ENCODE measurements at regions not wholly inside any gene's neighbourhood (a gene's known extent, or its start where the extent isn't known, plus 50 kb on each side); places are given as distances from the start of the nearest gene placed in this dataset.

DNA sequence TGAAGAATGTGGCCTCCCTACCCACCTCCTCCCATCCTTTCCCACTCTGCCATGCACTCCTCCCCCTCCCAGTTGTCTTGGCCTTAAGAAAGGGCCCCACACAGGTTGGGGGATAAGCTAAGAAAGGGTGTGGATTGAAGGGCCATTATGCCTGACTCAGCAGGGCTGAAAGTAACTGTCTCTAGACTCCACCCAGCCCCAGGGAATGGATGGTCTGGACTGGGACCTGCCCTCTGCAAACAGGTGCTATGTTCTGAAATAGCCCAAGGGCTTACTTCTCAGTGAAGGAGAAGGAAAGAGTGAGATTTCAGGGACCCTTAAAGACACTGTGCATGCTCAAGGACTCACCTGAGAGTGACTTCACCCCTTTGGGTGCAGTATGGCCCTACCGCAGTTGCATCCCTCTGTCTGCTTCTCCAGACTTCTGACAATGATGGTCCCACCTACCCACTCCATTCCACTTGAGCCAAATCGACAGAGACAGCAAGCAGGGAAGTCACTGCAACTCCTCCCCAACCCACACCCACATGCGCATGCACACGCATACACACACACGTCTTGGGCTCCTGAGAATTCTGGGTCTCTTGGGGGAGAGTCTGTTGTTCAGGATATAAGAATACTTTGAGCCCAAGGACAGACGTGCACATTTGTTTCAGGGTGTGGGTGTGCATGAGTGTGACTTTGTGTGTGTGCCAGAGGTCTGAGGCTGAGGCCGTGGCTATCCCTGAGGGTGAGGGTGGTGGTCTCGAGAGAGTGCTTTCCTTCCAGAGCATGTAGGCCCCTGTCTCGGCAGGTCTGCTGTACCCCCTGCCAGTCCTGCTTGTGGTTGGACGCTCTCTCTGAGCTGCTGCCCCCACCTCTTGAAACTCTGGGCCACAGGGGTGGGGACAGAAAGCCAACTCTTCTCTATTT, 231.9 kb downstream of the PTPRU start:
- dilution Hi-C loops (cut with MboI; ENCODE audit: extremely low pct_ligation_motif_present, low sequenced_read_pairs): no loop called here
- H4K20me1 ChIP-seq (ENCODE audit: control insufficient read depth, extremely low read depth, insufficient read depth, low read length): no peaks in the 10 kb centered on the region
- peaks cover 6% of the 10 kb centered on the region for H3K27me3 ChIP-seq (ENCODE audit: control insufficient read depth, extremely low read depth, insufficient read depth, low read length)
- FAIRE-seq: no peak
- no peaks in the 10 kb centered on the region for H3K79me2 ChIP-seq (ENCODE audit: control insufficient read depth, insufficient read depth, low read length)
- no peaks in the 10 kb centered on the region for H3K9me3 ChIP-seq (ENCODE audit: control insufficient read depth, low read depth, low read length)
- no peaks in the 10 kb centered on the region for H3K9me1 ChIP-seq (ENCODE audit: control insufficient read depth, extremely low read depth, insufficient read depth, low read length)
- H3K36me3 ChIP-seq (ENCODE audit: control insufficient read depth in 2 of 2, extremely low read depth in 1 of 2, insufficient read depth in 2 of 2, low read length in 2 of 2): no peaks in the 10 kb centered on the region
- no peak overlapping the region for H2AFZ ChIP-seq (ENCODE audit: control insufficient read depth, low read length)
- no peak overlapping the region for H3K27ac ChIP-seq (ENCODE audit: control insufficient read depth, insufficient read depth, low read length)
- H3K4me3 ChIP-seq (ENCODE audit: control insufficient read depth in 2 of 3, extremely low read depth in 1 of 3, insufficient read depth in 2 of 3, low read depth in 1 of 3, low read length in 3 of 3): no peak overlapping the region
- DNase-seq (ENCODE audit: low read depth, low spot score): no peak
- no peak overlapping the region for H3K4me2 ChIP-seq (ENCODE audit: control insufficient read depth, extremely low read depth, insufficient read depth, low read depth, low read length)
- no peak for TF ChIP-seq EZH2 (IDR thresholded peaks at IDR 0.05; ENCODE audit: low read length)
- TF ChIP-seq, protein P1, sequence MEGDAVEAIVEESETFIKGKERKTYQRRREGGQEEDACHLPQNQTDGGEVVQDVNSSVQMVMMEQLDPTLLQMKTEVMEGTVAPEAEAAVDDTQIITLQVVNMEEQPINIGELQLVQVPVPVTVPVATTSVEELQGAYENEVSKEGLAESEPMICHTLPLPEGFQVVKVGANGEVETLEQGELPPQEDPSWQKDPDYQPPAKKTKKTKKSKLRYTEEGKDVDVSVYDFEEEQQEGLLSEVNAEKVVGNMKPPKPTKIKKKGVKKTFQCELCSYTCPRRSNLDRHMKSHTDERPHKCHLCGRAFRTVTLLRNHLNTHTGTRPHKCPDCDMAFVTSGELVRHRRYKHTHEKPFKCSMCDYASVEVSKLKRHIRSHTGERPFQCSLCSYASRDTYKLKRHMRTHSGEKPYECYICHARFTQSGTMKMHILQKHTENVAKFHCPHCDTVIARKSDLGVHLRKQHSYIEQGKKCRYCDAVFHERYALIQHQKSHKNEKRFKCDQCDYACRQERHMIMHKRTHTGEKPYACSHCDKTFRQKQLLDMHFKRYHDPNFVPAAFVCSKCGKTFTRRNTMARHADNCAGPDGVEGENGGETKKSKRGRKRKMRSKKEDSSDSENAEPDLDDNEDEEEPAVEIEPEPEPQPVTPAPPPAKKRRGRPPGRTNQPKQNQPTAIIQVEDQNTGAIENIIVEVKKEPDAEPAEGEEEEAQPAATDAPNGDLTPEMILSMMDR (optimal IDR thresholded peaks at IDR 0.05 in 1 of 3, IDR thresholded peaks at IDR 0.05 in 1 of 3, conservative IDR thresholded peaks at IDR 0.05 in 1 of 3; ENCODE audit: extremely low read depth in 1 of 3, insufficient read depth in 2 of 3, low read length in 3 of 3): no peak
- no peak overlapping the region for H3K9ac ChIP-seq (ENCODE audit: control insufficient read depth, extremely low read depth, insufficient read depth, low read length)
- H3K4me1 ChIP-seq (ENCODE audit: control insufficient read depth, extremely low read depth, insufficient read depth, low read length): no peaks in the 10 kb centered on the region

DNA sequence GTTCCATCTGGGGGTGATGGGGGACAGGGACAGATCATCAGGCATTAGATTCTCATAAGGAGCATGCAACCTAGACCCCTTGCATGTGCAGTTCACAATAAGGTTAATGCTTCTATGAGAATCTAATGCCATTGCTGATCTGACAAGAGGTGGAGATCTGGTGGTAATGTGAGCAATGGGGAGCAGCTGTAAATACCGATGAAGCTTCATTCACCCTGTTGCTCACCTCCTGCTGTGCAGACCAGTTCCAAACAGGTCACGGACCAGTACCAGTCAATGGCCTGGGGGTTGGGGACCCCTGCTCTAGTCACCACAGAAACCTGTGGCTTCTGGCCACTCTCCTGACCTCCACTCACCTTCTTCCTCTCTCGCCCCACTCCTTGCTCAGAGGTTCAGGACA, 229.9 kb downstream of the PTPRU start:
- DNase-seq (ENCODE audit: low read depth, low spot score) (no peak), FAIRE-seq (no peak)
- no peak overlapping the region for H3K4me2 ChIP-seq (ENCODE audit: control insufficient read depth, extremely low read depth, insufficient read depth, low read depth, low read length)
- no peaks in the 10 kb centered on the region for H3K9me3 ChIP-seq (ENCODE audit: control insufficient read depth, low read depth, low read length)
- H3K9ac ChIP-seq (ENCODE audit: control insufficient read depth, extremely low read depth, insufficient read depth, low read length): no peak overlapping the region
- H3K4me3 ChIP-seq (ENCODE audit: control insufficient read depth in 2 of 3, extremely low read depth in 1 of 3, insufficient read depth in 2 of 3, low read depth in 1 of 3, low read length in 3 of 3): no peak overlapping the region
- H2AFZ ChIP-seq (ENCODE audit: control insufficient read depth, low read length): no peak overlapping the region
- H3K79me2 ChIP-seq (ENCODE audit: control insufficient read depth, insufficient read depth, low read length): no peaks in the 10 kb centered on the region
- no peaks in the 10 kb centered on the region for H3K4me1 ChIP-seq (ENCODE audit: control insufficient read depth, extremely low read depth, insufficient read depth, low read length)
- dilution Hi-C loops (cut with MboI; ENCODE audit: extremely low pct_ligation_motif_present, low sequenced_read_pairs): no loop called here
- no peaks in the 10 kb centered on the region for H3K36me3 ChIP-seq (ENCODE audit: control insufficient read depth in 2 of 2, extremely low read depth in 1 of 2, insufficient read depth in 2 of 2, low read length in 2 of 2)
- no peak overlapping the region for H3K27ac ChIP-seq (ENCODE audit: control insufficient read depth, insufficient read depth, low read length)
- peaks cover 6% of the 10 kb centered on the region for H3K27me3 ChIP-seq (ENCODE audit: control insufficient read depth, extremely low read depth, insufficient read depth, low read length)
- no peaks in the 10 kb centered on the region for H3K9me1 ChIP-seq (ENCODE audit: control insufficient read depth, extremely low read depth, insufficient read depth, low read length)
- H4K20me1 ChIP-seq (ENCODE audit: control insufficient read depth, extremely low read depth, insufficient read depth, low read length): no peaks in the 10 kb centered on the region
- TF ChIP-seq, protein P1 (optimal IDR thresholded peaks at IDR 0.05 in 1 of 3, IDR thresholded peaks at IDR 0.05 in 1 of 3, conservative IDR thresholded peaks at IDR 0.05 in 1 of 3; ENCODE audit: extremely low read depth in 1 of 3, insufficient read depth in 2 of 3, low read length in 3 of 3): no peak
- no peak for TF ChIP-seq EZH2 (IDR thresholded peaks at IDR 0.05; ENCODE audit: low read length)

Data from keratinocyte (primary cell).